Esophagus muscularis mucosa (tissue), 4 donors: ENCODE measurements at regions not wholly inside any gene's neighbourhood (a gene's known extent, or its start where the extent isn't known, plus 50 kb on each side); places are given as distances from the start of the nearest gene placed in this dataset.

Experiments
- CTCF ChIP-seq, 3 experiments: fragments of 200-600 bp in 2 of 3; fragments of 450-650 bp in 1 of 3; sonication (generic) in 2 of 3; IDR thresholded peaks; one replicate each; pipeline ENCODE4 v1.5.1; 2017 to 2019; ENCODE audit warnings: antibody characterized with exemption in 3 of 3, mild to moderate bottlenecking in 2 of 3, moderate library complexity in 1 of 3
- EP300 ChIP-seq: sonication (generic); formaldehyde crosslinking; IDR thresholded peaks from one replicate; pipeline ENCODE4 v1.6.1; 2017; ENCODE audit warnings: antibody characterized with exemption
- POLR2A ChIP-seq: fragments of 450-650 bp; IDR thresholded peaks from one replicate; pipeline ENCODE4 v1.6.1; 2017; ENCODE audit warnings: antibody characterized with exemption, moderate library complexity, mild to moderate bottlenecking, low read depth
- POLR2AphosphoS5 ChIP-seq, 2 donors: sonication (generic); formaldehyde crosslinking; IDR thresholded peaks; one replicate each; pipeline ENCODE4 v1.6.1; 2017; ENCODE audit warnings: antibody characterized with exemption in 2 of 2

DNA sequence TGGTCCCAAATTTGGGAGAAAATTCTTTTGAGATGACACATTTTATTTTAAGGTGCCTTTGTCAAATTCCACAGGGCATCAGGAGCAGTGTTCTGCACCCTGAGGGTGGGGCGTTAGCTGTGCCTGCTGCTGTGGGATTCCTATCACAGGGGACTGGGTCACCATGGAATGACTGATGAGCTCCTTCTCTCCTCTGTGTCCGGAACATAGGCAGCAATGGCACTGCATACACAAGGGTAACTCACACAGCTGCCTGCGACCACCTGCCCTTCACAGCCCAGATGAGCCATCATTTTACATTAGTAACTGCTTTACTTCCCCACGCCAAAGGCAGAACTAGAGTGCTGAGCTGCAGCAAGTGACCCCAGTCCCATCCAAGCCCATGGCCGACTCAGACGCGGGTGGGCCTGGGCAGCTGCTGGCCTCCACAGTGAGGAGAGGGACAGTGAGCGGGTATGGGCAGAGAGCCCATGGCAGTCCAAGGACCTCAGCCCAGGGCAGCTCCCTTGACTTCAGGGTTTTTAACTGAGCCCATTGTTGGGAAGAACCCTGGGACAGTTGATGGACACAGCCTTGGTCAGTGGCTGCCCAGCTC lies 93.7 kb downstream of the GADD45G start:
- TF ChIP-seq CTCF (IDR thresholded peaks at IDR 0.05) = no peak
- no peak for TF ChIP-seq POLR2A
- no peak for TF ChIP-seq EP300
- no peak for TF ChIP-seq POLR2AphosphoS5 (IDR thresholded peaks at IDR 0.05)
